HepG2 (cell line): ENCODE measurements at regions not wholly inside any gene's neighbourhood (a gene's known extent, or its start where the extent isn't known, plus 50 kb on each side); places are given as distances from the start of the nearest gene placed in this dataset.
A peak's percentile ranks its signal among the peaks of the same experiment; 100 is the strongest.

Experiments
- AGO2 ChIP-seq: fragments of 200-400 bp; formaldehyde crosslinking; optimal IDR thresholded peaks from 2 replicates; pipeline ENCODE3; 2017; ENCODE audit warnings: mild to moderate bottlenecking, low read depth, low read length, moderate library complexity
- ARNTL ChIP-seq: sonication (generic); formaldehyde crosslinking; IDR thresholded peaks from 2 replicates; pipeline ENCODE4 v1.4.0; 2020; ENCODE audit warnings: mild to moderate bottlenecking, missing genetic modification reagents
- DNMT3B ChIP-seq: conservative IDR thresholded peaks from 2 replicates; pipeline ENCODE4 v1.6.1; 2016; ENCODE audit warnings: missing biosample characterization, control low read depth
- DR1 ChIP-seq: sonication (generic); formaldehyde crosslinking; IDR thresholded peaks from 2 replicates; pipeline ENCODE4 v1.8.0; 2021; ENCODE audit warnings: mild to moderate bottlenecking, missing genetic modification reagents, inconsistent platforms
- ELF4 ChIP-seq: sonication (generic); formaldehyde crosslinking; IDR thresholded peaks from 2 replicates; pipeline ENCODE4 v1.5.0; 2020; ENCODE audit warnings: missing genetic modification reagents, mild to moderate bottlenecking, moderate library complexity, borderline replicate concordance
- HNRNPLL ChIP-seq: fragments of 200-400 bp; formaldehyde crosslinking; IDR thresholded peaks from 2 replicates; pipeline ENCODE4 v1.6.1; 2017; ENCODE audit warnings: mild to moderate bottlenecking, low read depth, low read length; ENCODE audit not compliant: poor library complexity, severe bottlenecking
- HOXA3 ChIP-seq: sonication (generic); formaldehyde crosslinking; IDR thresholded peaks from 2 replicates; pipeline ENCODE4 v1.5.0; 2020; ENCODE audit warnings: missing genetic modification reagents
- MIER3 ChIP-seq: IDR thresholded peaks from 2 replicates; pipeline ENCODE4 v1.6.1; 2016; ENCODE audit warnings: missing compliant biosample characterization, borderline replicate concordance
- SOX6 ChIP-seq, 2 experiments: fragments of 450-650 bp in 1 of 2; sonication (generic) in 1 of 2; formaldehyde crosslinking in 1 of 2; IDR thresholded peaks; 2 replicates each; pipeline versions ENCODE4 v1.4.0 to v1.6.1; 2017 to 2020; ENCODE audit warnings: antibody characterized with exemption in 1 of 2, mild to moderate bottlenecking in 1 of 2, missing genetic modification reagents in 1 of 2
- SRY ChIP-seq: sonication (generic); formaldehyde crosslinking; IDR thresholded peaks from 2 replicates; pipeline ENCODE4 v1.8.0; 2022; ENCODE audit warnings: mild to moderate bottlenecking, missing genetic modification reagents
- TARDBP ChIP-seq: sonication (generic); formaldehyde crosslinking; IDR thresholded peaks from 2 replicates; pipeline ENCODE4 v1.8.0; 2022; ENCODE audit warnings: mild to moderate bottlenecking, missing genetic modification reagents
- ZMAT5 ChIP-seq: sonication (generic); formaldehyde crosslinking; IDR thresholded peaks from 2 replicates; pipeline ENCODE4 v1.5.0; 2020; ENCODE audit warnings: mild to moderate bottlenecking, low read depth, missing genetic modification reagents, borderline replicate concordance
- ZNF230 ChIP-seq: sonication (generic); formaldehyde crosslinking; IDR thresholded peaks from 2 replicates; pipeline ENCODE4 v1.4.0; 2020; ENCODE audit warnings: mild to moderate bottlenecking, missing genetic modification reagents
- ZNF317 ChIP-seq: sonication (generic); formaldehyde crosslinking; IDR thresholded peaks from 2 replicates; pipeline ENCODE4 v1.5.0; 2020; ENCODE audit warnings: mild to moderate bottlenecking, missing genetic modification reagents
- ZNF337 ChIP-seq: sonication (generic); formaldehyde crosslinking; IDR thresholded peaks from 2 replicates; pipeline ENCODE4 v1.5.1; 2020; ENCODE audit warnings: missing genetic modification reagents, low read depth, mild to moderate bottlenecking, borderline replicate concordance
- ZNF510 ChIP-seq: sonication (generic); formaldehyde crosslinking; IDR thresholded peaks from 2 replicates; pipeline ENCODE4 v1.4.0; 2020; ENCODE audit warnings: low read depth, mild to moderate bottlenecking, missing genetic modification reagents
- ZNF616 ChIP-seq: sonication (generic); formaldehyde crosslinking; IDR thresholded peaks from 2 replicates; pipeline ENCODE4 v1.5.0; 2020; ENCODE audit warnings: low read depth, mild to moderate bottlenecking, missing genetic modification reagents
- TF ChIP-seq, protein P1 (sequence below): IDR thresholded peaks from 2 replicates; pipeline ENCODE4 v1.6.1; 2012; ENCODE audit warnings: inconsistent platforms
- TF ChIP-seq, protein P2 (sequence below), 2 experiments: sonication (generic) in 1 of 2; formaldehyde crosslinking in 1 of 2; IDR thresholded peaks; 2 replicates each; pipeline versions ENCODE4 v1.4.0 to v1.6.1; 2016 to 2020; ENCODE audit warnings: borderline replicate concordance in 1 of 2, low read depth in 1 of 2, mild to moderate bottlenecking in 1 of 2, missing genetic modification reagents in 1 of 2
- TF ChIP-seq, protein P3 (sequence below): sonication (generic); formaldehyde crosslinking; IDR thresholded peaks from 2 replicates; pipeline ENCODE4 v1.8.0; 2023; ENCODE audit warnings: mild to moderate bottlenecking, missing genetic modification reagents
- TF ChIP-seq, protein P4 (sequence below): sonication (generic); formaldehyde crosslinking; IDR thresholded peaks from 2 replicates; pipeline ENCODE4 v1.4.0; 2020; ENCODE audit warnings: low read depth, mild to moderate bottlenecking, missing genetic modification reagents

DNA sequence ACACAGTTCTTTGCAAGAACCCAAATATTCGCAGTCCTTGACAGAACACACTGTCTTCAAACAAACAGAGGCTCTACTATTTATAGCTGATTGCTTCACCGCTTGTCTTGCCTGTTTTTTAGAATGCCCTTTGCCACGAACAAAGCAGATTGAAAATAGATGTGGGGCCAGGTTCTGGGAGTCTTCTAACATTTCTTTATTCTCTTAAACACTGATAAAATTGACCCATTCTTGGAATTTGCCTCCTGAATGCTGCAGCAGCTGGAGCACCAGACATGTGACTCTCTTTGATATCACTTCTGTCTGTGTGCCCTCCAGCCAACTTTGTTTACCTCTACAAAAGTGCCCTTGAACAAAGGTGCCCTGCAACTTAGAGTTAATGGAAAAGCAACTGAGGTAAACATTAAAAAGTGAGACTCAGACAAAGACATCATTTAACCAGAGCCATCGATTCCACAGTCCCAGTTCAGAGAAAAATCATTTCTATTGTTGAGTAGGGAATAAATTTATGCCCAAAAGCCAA, 64.2 kb upstream of the SPP1 start (continued):
- no peak for TF ChIP-seq ZMAT5 (CRISPR knock-in tag)
- TF ChIP-seq ZNF616 (CRISPR knock-in tag), result no peak
- peak; percentile 92 for TF ChIP-seq ARNTL (CRISPR knock-in tag)
- TF ChIP-seq ZNF230, result no peak
- no peak for TF ChIP-seq ZNF337 (CRISPR knock-in tag)
- no peak for TF ChIP-seq DR1 (CRISPR knock-in tag)
- TF ChIP-seq ZNF510 (CRISPR knock-in tag), result no peak
- TF ChIP-seq MIER3 (CRISPR knock-in tag), result no peak; the same call in 1 of the 2 replicates
- TF ChIP-seq, protein P1, sequence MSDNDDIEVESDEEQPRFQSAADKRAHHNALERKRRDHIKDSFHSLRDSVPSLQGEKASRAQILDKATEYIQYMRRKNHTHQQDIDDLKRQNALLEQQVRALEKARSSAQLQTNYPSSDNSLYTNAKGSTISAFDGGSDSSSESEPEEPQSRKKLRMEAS, result no peak; the same call in 1 of the 2 replicates
- TF ChIP-seq, protein P2, sequence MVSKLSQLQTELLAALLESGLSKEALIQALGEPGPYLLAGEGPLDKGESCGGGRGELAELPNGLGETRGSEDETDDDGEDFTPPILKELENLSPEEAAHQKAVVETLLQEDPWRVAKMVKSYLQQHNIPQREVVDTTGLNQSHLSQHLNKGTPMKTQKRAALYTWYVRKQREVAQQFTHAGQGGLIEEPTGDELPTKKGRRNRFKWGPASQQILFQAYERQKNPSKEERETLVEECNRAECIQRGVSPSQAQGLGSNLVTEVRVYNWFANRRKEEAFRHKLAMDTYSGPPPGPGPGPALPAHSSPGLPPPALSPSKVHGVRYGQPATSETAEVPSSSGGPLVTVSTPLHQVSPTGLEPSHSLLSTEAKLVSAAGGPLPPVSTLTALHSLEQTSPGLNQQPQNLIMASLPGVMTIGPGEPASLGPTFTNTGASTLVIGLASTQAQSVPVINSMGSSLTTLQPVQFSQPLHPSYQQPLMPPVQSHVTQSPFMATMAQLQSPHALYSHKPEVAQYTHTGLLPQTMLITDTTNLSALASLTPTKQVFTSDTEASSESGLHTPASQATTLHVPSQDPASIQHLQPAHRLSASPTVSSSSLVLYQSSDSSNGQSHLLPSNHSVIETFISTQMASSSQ (IDR thresholded peaks at IDR 0.05; ENCODE audit: low read depth), result peak; percentile 62
- TF ChIP-seq, protein P2 (CRISPR knock-in tag; IDR thresholded peaks at IDR 0.05; ENCODE audit: borderline replicate concordance), result peak; percentile 73; the same call in 1 of the 2 replicates
- 0 out of 2 replicates have a peak, but pooled peaks have one; percentile 30 for TF ChIP-seq DNMT3B (CRISPR knock-in tag)
- no peak for TF ChIP-seq HNRNPLL
- peak; percentile 13; the same call in 1 of the 2 replicates for TF ChIP-seq HOXA3 (CRISPR knock-in tag)
- TF ChIP-seq AGO2, result no peak
- peak; percentile 49; the same call in 1 of the 2 replicates for TF ChIP-seq ZNF317 (CRISPR knock-in tag)
- no peak for TF ChIP-seq ELF4
- peak; percentile 46; the same call in 1 of the 2 replicates for TF ChIP-seq TARDBP (CRISPR knock-in tag)
- no peak for TF ChIP-seq SRY (CRISPR knock-in tag)
- TF ChIP-seq, protein P3, sequence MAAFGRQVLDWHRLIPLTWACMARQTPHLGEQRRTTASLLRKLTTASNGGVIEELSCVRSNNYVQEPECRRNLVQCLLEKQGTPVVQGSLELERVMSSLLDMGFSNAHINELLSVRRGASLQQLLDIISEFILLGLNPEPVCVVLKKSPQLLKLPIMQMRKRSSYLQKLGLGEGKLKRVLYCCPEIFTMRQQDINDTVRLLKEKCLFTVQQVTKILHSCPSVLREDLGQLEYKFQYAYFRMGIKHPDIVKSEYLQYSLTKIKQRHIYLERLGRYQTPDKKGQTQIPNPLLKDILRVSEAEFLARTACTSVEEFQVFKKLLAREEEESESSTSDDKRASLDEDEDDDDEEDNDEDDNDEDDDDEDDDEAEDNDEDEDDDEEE (CRISPR knock-in tag), result no peak
- TF ChIP-seq SOX6 (IDR thresholded peaks at IDR 0.05), result no peak
- TF ChIP-seq SOX6 (CRISPR knock-in tag; IDR thresholded peaks at IDR 0.05), result peak; percentile 98
- TF ChIP-seq, protein P4, sequence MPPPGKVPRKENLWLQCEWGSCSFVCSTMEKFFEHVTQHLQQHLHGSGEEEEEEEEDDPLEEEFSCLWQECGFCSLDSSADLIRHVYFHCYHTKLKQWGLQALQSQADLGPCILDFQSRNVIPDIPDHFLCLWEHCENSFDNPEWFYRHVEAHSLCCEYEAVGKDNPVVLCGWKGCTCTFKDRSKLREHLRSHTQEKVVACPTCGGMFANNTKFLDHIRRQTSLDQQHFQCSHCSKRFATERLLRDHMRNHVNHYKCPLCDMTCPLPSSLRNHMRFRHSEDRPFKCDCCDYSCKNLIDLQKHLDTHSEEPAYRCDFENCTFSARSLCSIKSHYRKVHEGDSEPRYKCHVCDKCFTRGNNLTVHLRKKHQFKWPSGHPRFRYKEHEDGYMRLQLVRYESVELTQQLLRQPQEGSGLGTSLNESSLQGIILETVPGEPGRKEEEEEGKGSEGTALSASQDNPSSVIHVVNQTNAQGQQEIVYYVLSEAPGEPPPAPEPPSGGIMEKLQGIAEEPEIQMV (CRISPR knock-in tag), result no peak
